NCI-H2196 (cell line): ENCODE measurements at regions not wholly inside any gene's neighbourhood (a gene's known extent, or its start where the extent isn't known, plus 50 kb on each side); places are given as distances from the start of the nearest gene placed in this dataset.
A peak's percentile ranks its signal among the peaks of the same experiment; 100 is the strongest.
"Not testable (repeated sequence)": the region's sequence is repeated elsewhere in the genome, so short reads cannot be mapped to it uniquely, and the experiment has no call there.

ENCODE experiments used
- DNase-seq: peaks from one replicate; lab custom pipeline; 2025; ENCODE audit not compliant: unreplicated experiment; lab: John Stamatoyannopoulos, UW

DNA sequence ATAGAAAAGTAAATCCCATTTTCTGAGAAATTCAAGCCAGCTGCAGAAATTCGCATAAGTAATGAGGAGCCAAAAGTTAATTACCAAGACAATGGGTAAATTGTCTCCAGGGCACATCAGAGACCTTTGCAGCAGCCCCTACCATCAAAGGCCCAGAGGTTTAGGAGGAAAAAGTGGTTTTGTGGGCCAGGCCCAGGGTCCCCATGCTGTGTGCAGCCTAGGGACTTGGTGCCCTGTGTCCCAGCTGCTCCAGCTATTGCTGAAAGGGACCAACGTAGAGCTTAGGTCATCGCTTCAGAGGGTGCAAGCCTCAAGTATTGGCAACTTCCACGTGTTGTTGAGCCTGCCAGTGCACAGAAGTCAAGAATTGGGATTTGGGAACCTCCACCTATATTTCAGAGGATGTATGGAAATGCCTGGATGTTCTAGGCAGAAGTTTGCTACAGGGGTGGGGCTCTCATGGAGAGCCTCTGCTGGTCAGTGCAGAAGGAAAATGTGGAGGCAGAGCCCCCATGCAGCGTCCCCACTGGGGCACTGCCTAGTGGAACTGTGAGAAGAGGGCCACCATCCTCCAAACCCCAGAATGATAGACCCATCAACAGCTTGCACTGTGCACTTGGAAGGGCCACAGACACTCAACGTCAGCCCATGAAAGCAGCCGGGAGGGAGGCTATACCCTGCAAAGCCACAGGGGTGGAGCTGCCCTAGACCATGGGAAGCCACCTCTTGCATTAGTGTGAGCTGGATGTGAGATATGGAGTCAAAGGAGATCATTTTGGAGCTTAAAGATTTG lies 731.3 kb upstream of the GRAMD2B start:
- DNase-seq, result not testable (repeated sequence)

GRCh38 chr5:125695996-125696655 lies 727.1 kb upstream of the GRAMD2B start:
- DNase-seq, result no peak

DNA sequence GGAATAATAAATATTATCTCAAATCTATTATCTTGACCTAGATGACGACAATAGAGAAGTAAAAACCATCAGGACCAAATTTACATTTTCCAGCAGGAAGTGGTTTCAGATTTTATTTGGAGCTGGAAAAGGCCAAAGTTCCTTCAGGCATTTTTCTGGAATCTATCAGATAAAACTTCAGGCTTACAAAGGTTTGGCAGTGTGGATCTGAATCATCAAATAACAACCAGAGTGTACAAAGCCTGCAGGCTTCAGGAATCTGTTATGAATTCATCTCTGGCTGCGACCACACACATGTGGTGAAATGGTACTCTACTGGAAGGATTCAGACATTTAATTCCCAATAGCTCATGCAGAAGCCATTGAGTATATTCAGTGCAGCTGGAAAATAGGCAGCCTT lies 726.4 kb upstream of the GRAMD2B start:
- no peak for DNase-seq

- DNase-seq, result no peak
Observed at GRCh38 chr5:125698420-125698819, 724.8 kb upstream of the GRAMD2B start.

DNA sequence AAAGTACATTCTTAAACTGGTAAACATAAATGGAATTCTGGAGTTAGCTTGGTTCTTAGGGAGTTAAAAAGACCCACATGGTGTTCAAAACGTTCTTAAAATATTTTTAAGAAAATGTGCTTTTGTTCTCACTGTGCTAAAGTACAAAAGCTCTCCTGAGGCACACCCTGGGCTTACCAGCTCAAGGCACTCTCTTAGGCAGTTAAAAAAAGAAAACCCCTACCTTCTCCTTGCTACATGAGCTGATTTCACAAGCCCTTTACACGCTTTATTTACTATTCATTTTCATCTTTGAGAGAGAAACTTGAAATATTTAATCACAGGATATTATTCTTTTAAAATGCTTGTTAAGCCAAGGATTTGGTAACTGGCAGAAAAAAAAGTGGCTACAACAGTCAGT lies 723.3 kb upstream of the GRAMD2B start:
- no peak for DNase-seq

- DNase-seq, result peak; percentile 59
Observed at GRCh38 chr5:125700380-125700861, 722.8 kb upstream of the GRAMD2B start.

GRCh38 chr5:125703616-125704015 lies 719.6 kb upstream of the GRAMD2B start:
- DNase-seq, result no peak

GRCh38 chr5:125704888-125705287 lies 718.3 kb upstream of the GRAMD2B start:
- no peak for DNase-seq

- no peak for DNase-seq
Observed at GRCh38 chr5:125708583-125708982, 714.6 kb upstream of the GRAMD2B start.

- DNase-seq, result no peak
Observed at GRCh38 chr5:125710745-125711144, 712.5 kb upstream of the GRAMD2B start.

GRCh38 chr5:125712397-125712796 lies 710.8 kb upstream of the GRAMD2B start:
- no peak for DNase-seq

DNA sequence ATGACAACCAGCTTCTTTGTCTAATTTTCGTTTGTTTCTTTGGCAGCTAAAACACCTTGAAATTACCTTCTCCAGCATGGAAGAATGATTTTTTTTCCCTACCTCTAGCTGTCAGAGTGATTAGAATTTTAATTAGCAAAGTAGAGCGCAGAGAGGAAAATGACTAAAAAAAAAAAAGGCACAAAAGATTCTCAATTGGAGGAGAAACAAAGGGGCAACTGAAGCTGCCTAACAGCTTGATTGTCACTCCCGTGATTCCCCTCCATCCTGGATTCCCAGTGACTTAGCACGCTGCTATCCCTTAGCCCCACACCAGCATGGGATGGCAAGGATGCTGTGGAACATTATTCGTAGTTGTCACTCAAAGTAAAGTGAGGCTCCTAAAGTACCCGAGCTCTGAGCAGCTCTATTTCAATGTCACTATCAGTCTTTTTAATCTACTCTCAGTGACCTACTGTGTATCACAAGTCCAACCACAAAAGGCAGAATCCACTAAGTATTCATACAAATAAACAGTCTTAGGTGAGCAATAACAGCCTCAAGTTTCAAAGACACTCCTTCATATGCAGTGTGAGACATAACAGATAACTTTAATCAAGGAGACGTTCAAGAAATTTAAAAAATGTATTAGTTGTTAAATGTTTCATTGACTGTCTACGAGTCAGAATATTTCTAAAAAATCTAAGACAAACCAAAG lies 710.0 kb upstream of the GRAMD2B start:
- DNase-seq, result no peak

- no peak for DNase-seq
Observed at GRCh38 chr5:125715216-125715615, 708.0 kb upstream of the GRAMD2B start.

DNA sequence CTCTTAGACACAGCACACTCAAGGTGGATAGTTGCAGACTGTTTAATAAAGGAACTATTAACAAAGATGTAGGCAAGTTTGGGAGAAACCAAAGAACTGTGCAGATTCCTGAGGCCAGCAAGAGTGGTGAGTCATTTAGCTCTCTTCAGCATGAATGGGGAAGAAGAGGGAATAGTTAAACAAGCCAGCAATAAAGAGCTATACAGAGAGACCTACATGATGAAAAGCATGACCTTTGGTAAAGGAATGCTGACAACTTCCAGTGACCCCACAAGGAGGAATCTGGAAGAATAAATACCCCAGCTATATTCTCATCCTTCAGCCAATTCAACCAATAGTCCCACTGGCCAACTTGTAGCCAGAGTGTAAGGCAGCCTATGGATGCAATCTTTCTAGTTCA lies 706.0 kb upstream of the GRAMD2B start:
- DNase-seq, result no peak

DNA sequence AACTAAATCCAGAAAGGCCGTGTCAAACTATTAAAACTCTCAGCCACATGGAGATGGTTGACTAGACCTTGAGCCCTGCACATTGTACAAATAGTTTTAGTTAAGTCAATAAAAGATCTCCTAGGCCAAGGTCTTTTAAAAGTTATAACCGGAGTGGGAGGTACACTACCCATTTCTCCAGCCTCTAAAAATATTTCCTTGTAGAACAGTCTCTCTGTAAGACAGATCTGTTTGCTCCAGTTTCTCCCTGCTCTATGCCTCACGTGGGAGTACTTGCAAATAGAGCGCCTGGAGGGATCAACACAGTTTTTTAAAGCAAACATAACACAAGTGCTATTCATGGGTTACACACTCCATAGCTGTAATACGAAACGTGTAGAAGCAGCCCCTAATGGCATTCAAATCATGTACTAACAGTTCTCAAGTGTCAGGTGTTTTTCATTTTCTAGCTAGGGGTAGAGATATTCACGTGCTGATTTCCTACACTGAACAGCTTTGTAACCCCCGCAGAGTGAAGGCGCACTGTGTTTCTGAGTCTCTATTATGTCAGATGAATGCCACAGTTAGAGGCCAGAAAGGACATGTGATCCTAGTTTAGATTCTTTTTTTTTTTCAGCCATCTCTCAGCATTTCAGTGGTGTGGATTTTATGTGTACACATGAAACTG lies 703.4 kb upstream of the GRAMD2B start:
- DNase-seq, result peak; percentile 72

- no peak for DNase-seq
Observed at GRCh38 chr5:125720348-125720685, 702.9 kb upstream of the GRAMD2B start.

- DNase-seq, result no peak
Observed at GRCh38 chr5:125720721-125721120, 702.5 kb upstream of the GRAMD2B start.

DNA sequence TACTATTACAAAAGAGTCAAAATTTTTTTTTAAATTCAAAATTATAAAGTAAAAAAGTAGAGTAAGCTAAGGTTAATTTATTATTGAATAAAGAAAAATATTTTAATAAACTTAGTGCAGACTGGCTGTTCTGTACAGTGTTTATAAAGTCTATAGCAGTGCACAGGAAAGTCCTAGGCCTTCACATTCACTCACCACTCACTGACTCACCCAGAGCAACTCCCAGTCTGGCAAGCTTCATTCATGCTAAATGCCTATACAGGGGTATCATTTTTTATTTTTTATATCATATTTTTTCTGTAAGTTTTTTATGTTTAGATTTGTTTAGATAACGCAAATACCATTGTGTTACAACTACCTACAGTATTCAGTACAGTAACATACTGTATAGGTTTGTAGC lies 700.7 kb upstream of the GRAMD2B start:
- no peak for DNase-seq

DNA sequence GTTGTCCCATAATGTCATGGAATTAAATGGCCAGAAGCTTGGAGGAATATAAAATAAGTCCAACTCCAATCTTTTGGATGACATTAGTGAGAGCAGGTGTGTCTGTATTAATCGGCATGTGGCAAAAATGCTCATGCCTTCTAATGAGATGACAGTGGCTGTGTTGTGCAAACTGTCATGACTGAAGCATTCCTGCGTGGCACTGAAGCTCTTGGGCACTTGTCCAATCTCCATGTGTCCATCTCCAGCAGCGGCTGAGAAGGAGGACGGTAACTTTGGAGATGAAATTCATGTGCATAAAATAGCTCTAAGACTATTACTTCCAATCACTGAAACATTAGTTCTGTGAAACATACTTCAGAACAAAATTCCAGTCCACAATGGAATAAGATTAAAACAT lies 697.5 kb upstream of the GRAMD2B start:
- DNase-seq, result no peak

GRCh38 chr5:125743939-125744338 lies 679.3 kb upstream of the GRAMD2B start:
- no peak for DNase-seq

GRCh38 chr5:125746917-125747316 lies 676.3 kb upstream of the GRAMD2B start:
- no peak for DNase-seq
